ENCODE measurements at regions not wholly inside any gene's neighbourhood (a gene's known extent, or its start where the extent isn't known, plus 50 kb on each side); places are given as distances from the start of the nearest gene placed in this dataset.

DNA sequence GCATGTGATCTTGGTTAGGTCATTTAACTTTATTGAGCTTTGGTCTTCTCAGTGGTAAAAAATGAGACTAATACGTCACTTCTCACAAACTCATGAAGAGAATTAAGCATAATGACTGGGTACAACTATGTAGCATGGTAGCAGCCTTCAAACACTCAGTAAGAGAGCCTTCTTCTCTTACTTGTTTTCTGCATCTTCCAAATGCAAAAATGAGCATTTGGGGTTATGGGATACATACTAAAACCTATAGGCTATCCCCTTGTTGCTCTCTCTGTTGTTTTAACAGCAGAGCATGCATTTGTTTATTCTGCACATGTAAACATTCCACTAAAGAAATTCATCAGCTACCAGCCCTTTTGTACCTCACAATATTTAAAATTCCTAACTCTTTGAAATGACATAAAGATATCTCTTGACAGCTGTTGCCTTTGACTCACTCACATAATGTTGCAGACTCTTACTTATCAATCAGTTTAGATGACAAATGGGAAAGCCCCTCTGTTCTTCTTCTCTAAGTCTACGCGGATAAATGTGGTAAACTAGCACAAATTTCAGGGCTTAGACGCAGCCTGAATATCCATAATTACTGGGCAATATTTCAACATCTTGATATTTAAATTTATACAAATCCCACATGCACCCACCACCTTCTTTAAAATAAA is 327.3 kb upstream of the SATB1 start:
- TF ChIP-seq CTCF (IDR thresholded peaks at IDR 0.05), result no peak
- TF ChIP-seq POLR2A (IDR thresholded peaks at IDR 0.05), result no peak

All from Peyer's patch (tissue), 4 donors.